K562 (cell line): ENCODE measurements at regions not wholly inside any gene's neighbourhood (a gene's known extent, or its start where the extent isn't known, plus 50 kb on each side); places are given as distances from the start of the nearest gene placed in this dataset.
A peak's percentile ranks its signal among the peaks of the same experiment; 100 is the strongest.

ENCODE experiments used
- ATAC-seq: fragments of 200-7000 bp; cut with Tn5 transposase; 3 replicates; pipeline ENCODE4 v1.9.1; 2020; ENCODE audit warnings: moderate library complexity
- BruUV-seq: library from RNA; stranded (reverse); fragments of 400-500 nt; replicated peaks from 2 replicates; lab custom pipeline; 2021; lab: Mats Ljungman, UMichigan
- CTCF ChIA-PET: fragments of 300-600 bp; formaldehyde crosslinking; extraction: SDS; loops from one replicate; lab custom pipeline; 2021; ENCODE audit warnings: low intra/inter-chr PET ratio; lab: Yijun Ruan, JAX
- POLR2A ChIA-PET: fragments of 300-600, 350-650 bp; sonication (Branson Sonifier 250); formaldehyde crosslinking; extraction: SDS; loops from one replicate; lab custom pipeline; 2021; ENCODE audit warnings: antibody characterized with exemption, inconsistent platforms; lab: Yijun Ruan, JAX
- DNase-seq, 4 experiments: peaks; one replicate each; pipeline versions ENCODE4 v3.0.0 to v3.0.0-alpha.2; 2011 to 2018; ENCODE audit warnings: low spot score in 3 of 4, mixed read lengths in 3 of 4; ENCODE audit errors: extremely low read depth in 1 of 4
- FAIRE-seq: peaks from 2 replicates; lab custom pipeline; 2011; peaks lifted over from hg19 to GRCh38; lab: Jason Lieb, UNC
- H2AFZ ChIP-seq: 2 replicates; pipeline ENCODE4 v1.6.0; 2011; ENCODE audit warnings: low read depth, low read length, control low read depth, inconsistent platforms
- H3K27ac ChIP-seq: fragments of 200-600 bp; 3 replicates; pipeline ENCODE4 v1.8.0; 2011; ENCODE audit warnings: low read depth, mild to moderate bottlenecking, control low read depth, inconsistent platforms, low read length, moderate library complexity, mixed read lengths; ENCODE audit errors: extremely low read depth
- H3K27me3 ChIP-seq, 2 experiments: fragments of 300-600 bp in 1 of 2; 2 replicates in 1 of 2; 3 replicates in 1 of 2; pipeline versions ENCODE4 v1.6.0 to v1.8.0; 2011; ENCODE audit warnings: inconsistent platforms in 2 of 2, low read length in 2 of 2, mild to moderate bottlenecking in 1 of 2, mixed read lengths in 1 of 2, moderate library complexity in 1 of 2; ENCODE audit not compliant: control insufficient read depth in 2 of 2, insufficient read depth in 2 of 2
- H3K36me3 ChIP-seq: fragments of 300-600 bp; 3 replicates; pipeline ENCODE4 v1.8.0; 2011; ENCODE audit warnings: mild to moderate bottlenecking, low read length, inconsistent platforms; ENCODE audit not compliant: control insufficient read depth, insufficient read depth
- H3K4me1 ChIP-seq, 2 experiments: fragments of 200-600 bp in 1 of 2; replicated peaks in 1 of 2; 2 replicates in 1 of 2; 3 replicates in 1 of 2; pipeline versions ENCODE4 v1.5.1 to v1.8.0; 2011; ENCODE audit warnings: inconsistent platforms in 2 of 2, low read length in 2 of 2, mild to moderate bottlenecking in 1 of 2, mixed read lengths in 1 of 2, moderate library complexity in 1 of 2; ENCODE audit not compliant: control insufficient read depth in 2 of 2, insufficient read depth in 2 of 2
- H3K4me2 ChIP-seq: 2 replicates; pipeline ENCODE4 v1.6.1; 2011; ENCODE audit warnings: low read length, control low read depth, inconsistent platforms, mixed read lengths; ENCODE audit not compliant: insufficient read depth
- H3K4me3 ChIP-seq: fragments of 200-600 bp; sonication (generic), shearing (Covaris generic); 2 replicates; pipeline ENCODE4 v1.5.1; 2016; ENCODE audit warnings: control low read depth, inconsistent platforms
- H3K79me2 ChIP-seq: fragments of 200-600 bp; 3 replicates; pipeline ENCODE4 v1.8.0; 2011; ENCODE audit warnings: low read length, inconsistent platforms; ENCODE audit not compliant: control insufficient read depth, insufficient read depth
- H3K9ac ChIP-seq, 2 experiments: 2 replicates each; pipeline versions ENCODE4 v1.6.0 to v1.6.1; 2011; ENCODE audit warnings: low read depth in 2 of 2, low read length in 2 of 2, control low read depth in 1 of 2, inconsistent platforms in 1 of 2, mild to moderate bottlenecking in 1 of 2, mixed read lengths in 1 of 2; ENCODE audit not compliant: insufficient read depth in 1 of 2
- H3K9me1 ChIP-seq: one replicate; pipeline ENCODE4 v1.6.0; 2011; ENCODE audit warnings: inconsistent platforms, mild to moderate bottlenecking, low read length, moderate library complexity; ENCODE audit not compliant: control insufficient read depth, insufficient read depth
- H3K9me3 ChIP-seq: replicated peaks from 2 replicates; pipeline ENCODE4 v1.5.1; 2011; ENCODE audit warnings: low read depth, low read length, inconsistent platforms; ENCODE audit not compliant: control insufficient read depth, insufficient read depth
- H4K20me1 ChIP-seq: replicated peaks from 2 replicates; pipeline ENCODE4 v1.6.1; 2011; ENCODE audit warnings: low read length, inconsistent platforms, mixed read lengths; ENCODE audit not compliant: control insufficient read depth, insufficient read depth
- ESRRA ChIP-seq: fragments of 450-650 bp; IDR thresholded peaks from 2 replicates; pipeline ENCODE4 v1.6.1; 2014; ENCODE audit warnings: low read depth, mild to moderate bottlenecking, moderate library complexity, borderline replicate concordance
- GABPA ChIP-seq: fragments of 200-800 bp; sonication (Bioruptor generic); conservative IDR thresholded peaks from 2 replicates; pipeline ENCODE4 v1.6.1; 2016; ENCODE audit warnings: low read depth, missing genetic modification characterization, missing compliant biosample characterization
- HES1 ChIP-seq: fragments of 450-650 bp; IDR thresholded peaks from 2 replicates; pipeline ENCODE4 v1.6.1; 2016; ENCODE audit warnings: low read depth, mild to moderate bottlenecking, moderate library complexity
- PRPF4 ChIP-seq: fragments of 200-400 bp; formaldehyde crosslinking; IDR thresholded peaks from one replicate; pipeline ENCODE4 v1.6.1; 2017; ENCODE audit warnings: low read length, low read depth, mild to moderate bottlenecking; ENCODE audit not compliant: insufficient read depth, poor library complexity, severe bottlenecking
- TAF15 ChIP-seq: fragments of 200-400 bp; formaldehyde crosslinking; IDR thresholded peaks from 2 replicates; pipeline ENCODE4 v1.6.1; 2017; ENCODE audit warnings: mild to moderate bottlenecking, low read depth, low read length, moderate library complexity
- ZBTB9 ChIP-seq: fragments of 450-650 bp; formaldehyde crosslinking; IDR thresholded peaks from 2 replicates; pipeline ENCODE4 v1.4.0; 2020; ENCODE audit warnings: mild to moderate bottlenecking, moderate library complexity
- ZNF23 ChIP-seq: fragments of 250-450 bp; sonication (Bioruptor Pico); IDR thresholded peaks from 2 replicates; pipeline ENCODE4 v1.4.0; 2020; ENCODE audit warnings: mild to moderate bottlenecking
- ZNF696 ChIP-seq: fragments of 250-450 bp; sonication (Bioruptor Pico); conservative IDR thresholded peaks from 2 replicates; pipeline ENCODE4 v1.4.0; 2020; ENCODE audit warnings: mild to moderate bottlenecking, moderate library complexity
- WGBS: fragments of 100-300 bp; shearing (Covaris generic); methylation state at CpG from one replicate; pipeline ENCODE4 v1.1.6; 2016; ENCODE audit warnings: low coverage, mixed read lengths; ENCODE audit not compliant: insufficient coverage; ENCODE audit errors: missing lambda C conversion rate; 5-methylcytosine and 5-hydroxymethylcytosine counted together
- in situ Hi-C: fragments of 300-500 bp; cut with MboI; formaldehyde crosslinking; loops from 4 replicates; pipeline ENCODE4 v1.15.0; 2018; ENCODE audit warnings: inconsistent platforms, mixed read lengths
- intact Hi-C: fragments of 100-400 bp; cut with micrococcal nuclease; formaldehyde crosslinking; loops from 2 replicates; pipeline ENCODE4 v1.14.2; 2022
- TF ChIP-seq, protein P1 (sequence below): sonication (generic); formaldehyde crosslinking; IDR thresholded peaks from 2 replicates; pipeline ENCODE4 v1.8.1; 2023; ENCODE audit warnings: mild to moderate bottlenecking, missing genetic modification reagents

DNA sequence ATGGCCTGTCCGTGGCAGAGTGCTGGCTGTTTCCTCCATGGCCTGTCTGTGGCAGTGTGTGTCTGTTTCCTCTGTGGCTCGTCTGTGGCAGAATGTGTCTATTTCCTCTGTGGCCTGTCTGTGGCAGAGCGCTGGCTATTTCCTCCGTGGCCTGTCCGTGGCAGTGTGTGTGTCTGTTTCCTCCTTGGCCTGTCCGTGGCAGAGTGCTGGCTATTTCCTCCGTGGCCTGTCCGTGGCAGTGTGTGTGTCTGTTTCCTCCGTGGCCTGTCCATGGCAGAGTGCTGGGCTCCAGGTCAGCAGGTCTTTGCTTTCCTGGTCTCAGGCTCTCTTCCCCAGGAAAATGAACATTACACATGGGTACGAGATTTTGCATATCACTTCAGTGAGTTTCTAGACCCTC lies 138.4 kb upstream of the IPO9 start:
- Histone ChIP-seq H3K27ac (no peak overlapping the region), H3K27me3 (peaks cover 0 to 8% of the 10 kb centered on the region in 2 experiments; a peak in 3 of 5 replicates), H3K4me1 (no peaks in the 10 kb centered on the region; a peak in 1 of 5 replicates), H4K20me1 (0 out of 2 replicates have a peak, but pooled peaks cover 6% of the 10 kb centered on the region), H3K36me3 (no peaks in the 10 kb centered on the region), H3K79me2 (no peaks in the 10 kb centered on the region), H3K9me1 (peaks cover 3% of the 10 kb centered on the region), H3K9me3 (no peaks in the 10 kb centered on the region), H2AFZ (no peak overlapping the region), H3K4me3 (no peak overlapping the region), H3K4me2 (no peak overlapping the region), H3K9ac (no peak overlapping the region)
- CTCF ChIA-PET: no interaction called here
- DNase-seq (no peak), FAIRE-seq (no peak), ATAC-seq (no peak)
- in situ Hi-C loops: no loop called here
- POLR2A ChIA-PET: interaction anchor here (0.6 kb wide), 1 partner anchor 117 kb away, joined by 4 read pairs; no protein-coding TSS in a partner anchor
- TF ChIP-seq TAF15 (no peak), ZBTB9 (CRISPR knock-in tag) (peak; percentile 99)
- no TSS peak for BruUV-seq
- WGBS: 26% methylated on average over 10 of the region's 10 CpGs
- intact Hi-C loops: no loop called here

DNA sequence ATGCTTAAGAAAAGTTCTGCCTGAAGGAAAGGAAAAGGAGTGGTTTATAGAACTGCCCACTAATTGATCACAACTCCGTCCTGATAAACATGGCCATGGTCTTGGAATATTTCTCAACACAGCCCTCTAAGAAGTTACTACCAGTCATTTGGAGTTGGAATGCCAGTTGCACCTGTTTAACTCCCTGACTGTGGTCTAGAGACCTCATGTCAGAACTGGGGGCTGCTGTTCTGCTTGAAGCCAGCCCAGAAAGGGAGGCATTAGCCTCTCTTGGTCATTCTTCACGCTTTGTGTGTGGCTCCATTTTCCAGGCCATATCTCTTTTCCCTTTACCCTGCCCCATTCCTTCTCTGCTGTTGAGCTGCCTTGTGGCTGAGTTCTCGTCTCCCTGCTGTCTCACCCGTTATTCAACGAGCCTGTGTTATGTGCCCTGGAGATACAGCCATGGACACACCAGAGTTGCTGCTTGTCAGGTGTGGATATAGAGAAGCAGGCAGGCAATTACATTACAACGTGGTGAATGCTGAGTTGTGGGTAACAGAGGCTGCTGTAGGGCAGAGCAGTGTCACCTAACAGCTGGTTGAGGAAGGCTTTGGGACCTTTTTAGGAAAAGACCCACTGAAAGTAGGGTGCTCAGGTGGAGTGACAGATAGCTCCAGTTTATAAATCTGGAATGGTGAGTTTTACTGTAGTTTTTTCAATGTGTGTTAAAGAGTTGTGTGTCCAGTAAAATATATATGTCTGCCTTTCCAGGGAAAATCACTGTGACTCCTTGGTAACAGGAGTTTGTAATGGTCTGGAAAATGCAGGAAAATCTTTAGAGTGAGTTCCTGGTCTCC lies 137.0 kb upstream of the IPO9 start:
- no TSS peak for BruUV-seq
- H2AFZ ChIP-seq: no peak overlapping the region
- WGBS: 10% methylated on average over 6 of the region's 6 CpGs
- H3K36me3 ChIP-seq: no peaks in the 10 kb centered on the region
- DNase-seq: no peak
- H3K27me3 ChIP-seq: peaks cover 0 to 8% of the 10 kb centered on the region in 2 experiments; a peak in 3 of 5 replicates
- H3K27ac ChIP-seq: no peak overlapping the region
- intact Hi-C loops: no loop called here
- in situ Hi-C loops: no loop called here
- no peak overlapping the region for H3K4me2 ChIP-seq
- ChIA-PET POLR2A (no interaction called here), CTCF (no interaction called here)
- no peak overlapping the region for H3K4me3 ChIP-seq
- no peak for ATAC-seq
- FAIRE-seq: no peak
- peaks cover 6% of the 10 kb centered on the region; the same call in 1 of the 2 replicates for H4K20me1 ChIP-seq
- no peaks in the 10 kb centered on the region for H3K79me2 ChIP-seq
- H3K9me3 ChIP-seq: no peaks in the 10 kb centered on the region
- no peak overlapping the region for H3K9ac ChIP-seq
- H3K9me1 ChIP-seq: no peaks in the 10 kb centered on the region
- H3K4me1 ChIP-seq: no peaks in the 10 kb centered on the region
- TF ChIP-seq, protein P1, sequence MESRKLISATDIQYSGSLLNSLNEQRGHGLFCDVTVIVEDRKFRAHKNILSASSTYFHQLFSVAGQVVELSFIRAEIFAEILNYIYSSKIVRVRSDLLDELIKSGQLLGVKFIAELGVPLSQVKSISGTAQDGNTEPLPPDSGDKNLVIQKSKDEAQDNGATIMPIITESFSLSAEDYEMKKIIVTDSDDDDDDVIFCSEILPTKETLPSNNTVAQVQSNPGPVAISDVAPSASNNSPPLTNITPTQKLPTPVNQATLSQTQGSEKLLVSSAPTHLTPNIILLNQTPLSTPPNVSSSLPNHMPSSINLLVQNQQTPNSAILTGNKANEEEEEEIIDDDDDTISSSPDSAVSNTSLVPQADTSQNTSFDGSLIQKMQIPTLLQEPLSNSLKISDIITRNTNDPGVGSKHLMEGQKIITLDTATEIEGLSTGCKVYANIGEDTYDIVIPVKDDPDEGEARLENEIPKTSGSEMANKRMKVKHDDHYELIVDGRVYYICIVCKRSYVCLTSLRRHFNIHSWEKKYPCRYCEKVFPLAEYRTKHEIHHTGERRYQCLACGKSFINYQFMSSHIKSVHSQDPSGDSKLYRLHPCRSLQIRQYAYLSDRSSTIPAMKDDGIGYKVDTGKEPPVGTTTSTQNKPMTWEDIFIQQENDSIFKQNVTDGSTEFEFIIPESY (CRISPR knock-in tag): no peak
- TF ChIP-seq HES1 (no peak), ESRRA (no peak), ZNF696 (CRISPR knock-in tag) (no peak), GABPA (tag) (no peak), PRPF4 (no peak), ZNF23 (CRISPR knock-in tag) (no peak)
